Calu3 (cell line): ENCODE measurements at regions not wholly inside any gene's neighbourhood (a gene's known extent, or its start where the extent isn't known, plus 50 kb on each side); places are given as distances from the start of the nearest gene placed in this dataset.
"Not testable (repeated sequence)": the region's sequence is repeated elsewhere in the genome, so short reads cannot be mapped to it uniquely, and the experiment has no call there.

Experiments
- BruUV-seq: library from RNA; stranded (reverse); fragments of 400-500 nt; replicated peaks from 2 replicates; lab custom pipeline; 2021; lab: Mats Ljungman, UMichigan
- CTCF ChIA-PET: fragments of 300-600 bp; sonication (Branson Sonifier 250); formaldehyde crosslinking; loops from one replicate; lab custom pipeline; 2022; ENCODE audit warnings: antibody characterized with exemption; lab: Charles Lee
- DNase-seq: peaks from one replicate; pipeline ENCODE4 v3.0.0; 2022
- H3K27ac Mint-ChIP-seq: one replicate; pipeline ENCODE4 v1.8.0; 2022; ENCODE audit warnings: mixed read lengths; ENCODE audit not compliant: unreplicated experiment
- H3K27me3 Mint-ChIP-seq: one replicate; pipeline ENCODE4 v1.8.0; 2022; ENCODE audit warnings: mixed read lengths; ENCODE audit not compliant: unreplicated experiment
- H3K36me3 Mint-ChIP-seq: one replicate; pipeline ENCODE4 v1.8.0; 2022; ENCODE audit warnings: mild to moderate bottlenecking, moderate library complexity, mixed read lengths; ENCODE audit not compliant: insufficient read depth, unreplicated experiment
- H3K4me1 Mint-ChIP-seq: one replicate; pipeline ENCODE4 v1.8.0; 2022; ENCODE audit warnings: mild to moderate bottlenecking, low read depth, mixed read lengths; ENCODE audit not compliant: unreplicated experiment
- H3K4me3 Mint-ChIP-seq: one replicate; pipeline ENCODE4 v1.8.0; 2022; ENCODE audit warnings: mild to moderate bottlenecking, low read depth, moderate library complexity, mixed read lengths; ENCODE audit not compliant: unreplicated experiment
- H3K9me3 Mint-ChIP-seq: one replicate; pipeline ENCODE4 v1.8.0; 2022; ENCODE audit warnings: low read depth, mixed read lengths; ENCODE audit not compliant: unreplicated experiment
- intact Hi-C: fragments of 100-400 bp; cut with micrococcal nuclease; formaldehyde crosslinking; loops from one replicate; pipeline ENCODE4 v1.10.0; 2022; ENCODE audit not compliant: unreplicated experiment
- TF ChIP-seq, protein P1 (sequence below): fragments of 200-600 bp; IDR thresholded peaks from one replicate; pipeline ENCODE4 v1.8.0; 2022; ENCODE audit warnings: antibody characterized with exemption; ENCODE audit not compliant: unreplicated experiment

- peaks cover 30% of the 10 kb centered on the region for H3K27me3 Mint-ChIP-seq
- no peak overlapping the region for H3K4me3 Mint-ChIP-seq
- no peak for DNase-seq
- no peaks in the 10 kb centered on the region for H3K4me1 Mint-ChIP-seq
- H3K36me3 Mint-ChIP-seq = no peaks in the 10 kb centered on the region
- BruUV-seq = no TSS peak
- CTCF ChIA-PET = no interaction called here
- no peak overlapping the region for H3K27ac Mint-ChIP-seq
- intact Hi-C loops = no loop called here
- peaks cover 4% of the 10 kb centered on the region for H3K9me3 Mint-ChIP-seq
- TF ChIP-seq, protein P1, sequence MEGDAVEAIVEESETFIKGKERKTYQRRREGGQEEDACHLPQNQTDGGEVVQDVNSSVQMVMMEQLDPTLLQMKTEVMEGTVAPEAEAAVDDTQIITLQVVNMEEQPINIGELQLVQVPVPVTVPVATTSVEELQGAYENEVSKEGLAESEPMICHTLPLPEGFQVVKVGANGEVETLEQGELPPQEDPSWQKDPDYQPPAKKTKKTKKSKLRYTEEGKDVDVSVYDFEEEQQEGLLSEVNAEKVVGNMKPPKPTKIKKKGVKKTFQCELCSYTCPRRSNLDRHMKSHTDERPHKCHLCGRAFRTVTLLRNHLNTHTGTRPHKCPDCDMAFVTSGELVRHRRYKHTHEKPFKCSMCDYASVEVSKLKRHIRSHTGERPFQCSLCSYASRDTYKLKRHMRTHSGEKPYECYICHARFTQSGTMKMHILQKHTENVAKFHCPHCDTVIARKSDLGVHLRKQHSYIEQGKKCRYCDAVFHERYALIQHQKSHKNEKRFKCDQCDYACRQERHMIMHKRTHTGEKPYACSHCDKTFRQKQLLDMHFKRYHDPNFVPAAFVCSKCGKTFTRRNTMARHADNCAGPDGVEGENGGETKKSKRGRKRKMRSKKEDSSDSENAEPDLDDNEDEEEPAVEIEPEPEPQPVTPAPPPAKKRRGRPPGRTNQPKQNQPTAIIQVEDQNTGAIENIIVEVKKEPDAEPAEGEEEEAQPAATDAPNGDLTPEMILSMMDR = no peak
These were observed 136.7 kb upstream of the ARG1 start for GRCh38 chr6:131436358-131436757.

DNA sequence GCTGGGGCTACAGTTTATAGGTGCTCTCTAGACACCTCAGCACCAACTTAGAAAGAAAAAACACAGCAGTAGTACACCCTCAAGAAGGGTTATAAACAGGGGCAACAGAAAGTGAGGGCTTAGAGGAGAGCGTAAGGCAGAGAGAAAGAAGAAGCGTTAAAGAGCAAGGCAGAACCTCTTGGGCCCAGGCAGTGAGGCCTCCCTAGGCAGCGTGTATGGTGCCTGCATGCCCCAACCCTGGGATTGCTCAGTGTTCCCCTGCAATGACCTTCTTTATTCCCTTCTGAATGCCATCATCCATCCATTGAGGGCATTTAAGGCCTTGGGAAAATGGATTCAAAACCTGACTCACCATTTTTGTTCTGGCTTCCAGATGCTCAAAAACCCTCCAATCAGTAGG lies 130.0 kb upstream of the ARG1 start:
- no peak for DNase-seq
- H3K27ac Mint-ChIP-seq = no peak overlapping the region
- no peaks in the 10 kb centered on the region for H3K36me3 Mint-ChIP-seq
- no peaks in the 10 kb centered on the region for H3K9me3 Mint-ChIP-seq
- no TSS peak for BruUV-seq
- no peak overlapping the region for H3K4me3 Mint-ChIP-seq
- intact Hi-C loops = no loop called here
- peaks cover under 1% of the 10 kb centered on the region for H3K27me3 Mint-ChIP-seq
- no peaks in the 10 kb centered on the region for H3K4me1 Mint-ChIP-seq
- TF ChIP-seq, protein P1 = no peak
- CTCF ChIA-PET = no interaction called here

DNA sequence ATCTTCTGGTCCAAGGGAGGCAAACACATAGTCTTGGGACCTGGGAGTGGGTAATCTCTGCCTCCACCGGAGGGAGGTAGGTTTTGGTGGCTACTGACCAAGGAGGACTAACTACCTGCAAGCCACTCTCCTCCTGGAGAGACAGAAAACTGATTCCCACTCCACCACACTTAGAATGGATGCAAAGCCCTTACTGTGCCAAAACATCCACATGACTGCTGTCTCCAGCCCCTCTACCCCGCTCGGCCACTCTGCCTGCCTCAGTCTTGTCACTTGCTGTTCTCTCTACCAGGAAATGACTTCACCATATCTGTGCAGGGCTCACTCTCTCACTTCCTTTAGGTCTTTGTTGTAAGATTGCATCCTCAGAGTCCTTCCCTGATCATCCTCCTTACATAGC lies 129.5 kb upstream of the ARG1 start:
- BruUV-seq = no TSS peak
- no peak for DNase-seq
- Mint-ChIP-seq H3K4me3 (no peak overlapping the region), H3K36me3 (no peaks in the 10 kb centered on the region), H3K27me3 (no peaks in the 10 kb centered on the region), H3K4me1 (no peaks in the 10 kb centered on the region), H3K9me3 (no peaks in the 10 kb centered on the region), H3K27ac (no peak overlapping the region)
- TF ChIP-seq, protein P1 = no peak
- intact Hi-C loops = no loop called here
- CTCF ChIA-PET = no interaction called here

DNA sequence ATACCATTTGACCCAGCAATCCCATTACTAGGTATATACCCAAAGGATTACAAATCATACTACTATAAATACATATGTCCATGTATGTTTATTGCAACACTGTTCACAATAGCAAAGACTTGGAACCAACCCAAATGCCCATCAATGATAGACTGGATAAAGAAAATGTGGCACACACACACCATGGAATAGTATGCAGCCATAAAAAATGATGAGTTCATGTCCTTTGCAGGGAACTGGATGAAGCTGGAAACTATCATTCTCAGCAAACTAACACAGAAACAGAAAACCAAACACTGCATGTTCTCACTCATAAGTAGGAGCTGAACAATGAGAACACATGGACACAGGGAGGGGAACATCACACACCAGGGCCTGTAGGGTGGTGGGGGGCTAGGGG lies 127.7 kb upstream of the ARG1 start:
- H3K9me3 Mint-ChIP-seq, H3K27ac Mint-ChIP-seq, H3K36me3 Mint-ChIP-seq, BruUV-seq, H3K4me3 Mint-ChIP-seq, H3K4me1 Mint-ChIP-seq, intact Hi-C loops, CTCF ChIA-PET, H3K27me3 Mint-ChIP-seq, DNase-seq: not testable (repeated sequence)

- CTCF ChIA-PET = no interaction called here
- no TSS peak for BruUV-seq
- intact Hi-C loops = no loop called here
These were observed 122.2 kb upstream of the ARG1 start for GRCh38 chr6:131450861-131451260.

More at GRCh38 chr6:131450861-131451260, 122.2 kb upstream of the ARG1 start:
- TF ChIP-seq, protein P1 = no peak
- Mint-ChIP-seq H3K36me3 (no peaks in the 10 kb centered on the region), H3K4me3 (no peak overlapping the region), H3K9me3 (no peaks in the 10 kb centered on the region), H3K27me3 (no peaks in the 10 kb centered on the region), H3K27ac (no peak overlapping the region), H3K4me1 (no peaks in the 10 kb centered on the region)
- no peak for DNase-seq
